Keratinocyte (primary cell): ENCODE measurements at regions not wholly inside any gene's neighbourhood (a gene's known extent, or its start where the extent isn't known, plus 50 kb on each side); places are given as distances from the start of the nearest gene placed in this dataset.
A peak's percentile ranks its signal among the peaks of the same experiment; 100 is the strongest.

Experiments used
- DNase-seq: peaks from one replicate; pipeline ENCODE4 v3.0.0-alpha.2; 2011; ENCODE audit warnings: low read depth, missing footprints, low spot score
- FAIRE-seq: peaks from 2 replicates; lab custom pipeline; 2011; peaks lifted over from hg19 to GRCh38; lab: Jason Lieb, UNC
- H2AFZ ChIP-seq: 2 replicates; pipeline ENCODE4 v1.6.0; 2012; ENCODE audit warnings: low read length, control low read depth, inconsistent platforms; ENCODE audit not compliant: control insufficient read depth
- H3K27ac ChIP-seq: 2 replicates; pipeline ENCODE4 v1.5.1; 2011; ENCODE audit warnings: low read length; ENCODE audit not compliant: control insufficient read depth, insufficient read depth
- H3K27me3 ChIP-seq: 3 replicates; pipeline ENCODE4 v1.6.0; 2011; ENCODE audit warnings: low read length; ENCODE audit not compliant: control insufficient read depth, insufficient read depth; ENCODE audit errors: extremely low read depth
- H3K36me3 ChIP-seq, 2 experiments: 2 replicates in 1 of 2; 3 replicates in 1 of 2; pipeline ENCODE4 v1.5.1; 2011; ENCODE audit warnings: low read length in 2 of 2, mild to moderate bottlenecking in 1 of 2; ENCODE audit not compliant: control insufficient read depth in 2 of 2, insufficient read depth in 2 of 2; ENCODE audit errors: extremely low read depth in 1 of 2
- H3K4me1 ChIP-seq: 3 replicates; pipeline ENCODE4 v1.5.1; 2011; ENCODE audit warnings: low read length; ENCODE audit not compliant: control insufficient read depth, insufficient read depth; ENCODE audit errors: extremely low read depth
- H3K4me2 ChIP-seq: 3 replicates; pipeline ENCODE4 v1.6.0; 2011; ENCODE audit warnings: low read depth, low read length; ENCODE audit not compliant: control insufficient read depth, insufficient read depth; ENCODE audit errors: extremely low read depth
- H3K4me3 ChIP-seq, 3 experiments: fragments of 200-600 bp in 1 of 3; sonication (generic) in 1 of 3; 2 replicates in 2 of 3; 3 replicates in 1 of 3; pipeline ENCODE4 v1.5.1; 2011 to 2016; ENCODE audit warnings: low read length in 3 of 3, mild to moderate bottlenecking in 3 of 3, control low read depth in 2 of 3, inconsistent platforms in 1 of 3, low read depth in 1 of 3, mixed read lengths in 1 of 3, mixed run types in 1 of 3, moderate library complexity in 1 of 3; ENCODE audit not compliant: control insufficient read depth in 2 of 3, insufficient read depth in 2 of 3; ENCODE audit errors: extremely low read depth in 1 of 3
- H3K79me2 ChIP-seq: 2 replicates; pipeline ENCODE4 v1.6.0; 2012; ENCODE audit warnings: low read length; ENCODE audit not compliant: control insufficient read depth, insufficient read depth
- H3K9ac ChIP-seq: 3 replicates; pipeline ENCODE4 v1.6.0; 2011; ENCODE audit warnings: low read length; ENCODE audit not compliant: control insufficient read depth, insufficient read depth; ENCODE audit errors: extremely low read depth
- H3K9me1 ChIP-seq: 3 replicates; pipeline ENCODE4 v1.6.0; 2011; ENCODE audit warnings: low read length; ENCODE audit not compliant: control insufficient read depth, insufficient read depth; ENCODE audit errors: extremely low read depth
- H3K9me3 ChIP-seq: 2 replicates; pipeline ENCODE4 v1.5.1; 2012; ENCODE audit warnings: low read depth, low read length; ENCODE audit not compliant: control insufficient read depth
- H4K20me1 ChIP-seq: 3 replicates; pipeline ENCODE4 v1.6.0; 2011; ENCODE audit warnings: low read length; ENCODE audit not compliant: control insufficient read depth, insufficient read depth; ENCODE audit errors: extremely low read depth
- CTCF ChIP-seq, 3 experiments: IDR thresholded peaks in 1 of 3; conservative IDR thresholded peaks in 1 of 3; optimal IDR thresholded peaks in 1 of 3; 2 replicates in 2 of 3; 3 replicates in 1 of 3; pipeline versions ENCODE3 to v1.5.1; 2011; ENCODE audit warnings: low read length in 3 of 3, mild to moderate bottlenecking in 3 of 3, moderate library complexity in 2 of 3, control low read depth in 1 of 3, inconsistent platforms in 1 of 3; ENCODE audit not compliant: insufficient read depth in 2 of 3; ENCODE audit errors: extremely low read depth in 1 of 3
- EZH2 ChIP-seq: IDR thresholded peaks from one replicate; pipeline ENCODE4 v1.6.1; 2012; ENCODE audit warnings: inconsistent platforms, mild to moderate bottlenecking, low read length, moderate library complexity
- dilution Hi-C: fragments of 300-500 bp; cut with MboI; formaldehyde crosslinking; loops from one replicate; pipeline ENCODE4 v1.7.0; 2020; ENCODE audit warnings: low sequenced_read_pairs; ENCODE audit not compliant: extremely low pct_ligation_motif_present

GRCh38 chr3:65019443-65020055 is 331.7 kb upstream of the ADAMTS9 start:
- H3K4me3 ChIP-seq, result no peak overlapping the region
- dilution Hi-C loops, result no loop called here
- DNase-seq, result no peak

GRCh38 chr3:65018801-65019200 is 331.0 kb upstream of the ADAMTS9 start:
- H2AFZ ChIP-seq, result no peak overlapping the region
- no peaks in the 10 kb centered on the region for H3K36me3 ChIP-seq
- no peaks in the 10 kb centered on the region for H3K79me2 ChIP-seq
- no peak overlapping the region for H3K4me2 ChIP-seq
- no peaks in the 10 kb centered on the region for H4K20me1 ChIP-seq
- H3K27ac ChIP-seq, result no peak overlapping the region
- no peaks in the 10 kb centered on the region for H3K9me1 ChIP-seq
- dilution Hi-C loops, result no loop called here
- no peak for FAIRE-seq
- no peak overlapping the region for H3K9ac ChIP-seq
- DNase-seq, result no peak
- no peaks in the 10 kb centered on the region for H3K9me3 ChIP-seq
- H3K27me3 ChIP-seq, result no peaks in the 10 kb centered on the region
- TF ChIP-seq EZH2, result no peak
- no peak for TF ChIP-seq CTCF (optimal IDR thresholded peaks at IDR 0.05 in 1 of 3, IDR thresholded peaks at IDR 0.05 in 1 of 3, conservative IDR thresholded peaks at IDR 0.05 in 1 of 3; ENCODE audit: extremely low read depth in 1 of 3, insufficient read depth in 2 of 3, low read length in 3 of 3)
- H3K4me1 ChIP-seq, result no peaks in the 10 kb centered on the region
- H3K4me3 ChIP-seq, result no peak overlapping the region

More at GRCh38 chr3:65019443-65020055, 331.7 kb upstream of the ADAMTS9 start:
- Histone ChIP-seq H3K9me1 (no peaks in the 10 kb centered on the region), H3K27me3 (no peaks in the 10 kb centered on the region), H3K36me3 (no peaks in the 10 kb centered on the region), H3K27ac (no peak overlapping the region), H2AFZ (no peak overlapping the region), H3K79me2 (no peaks in the 10 kb centered on the region), H3K4me1 (no peaks in the 10 kb centered on the region), H4K20me1 (no peaks in the 10 kb centered on the region), H3K4me2 (no peak overlapping the region), H3K9me3 (no peaks in the 10 kb centered on the region), H3K9ac (no peak overlapping the region)
- TF ChIP-seq EZH2 (no peak), CTCF (optimal IDR thresholded peaks at IDR 0.05 in 1 of 3, IDR thresholded peaks at IDR 0.05 in 1 of 3, conservative IDR thresholded peaks at IDR 0.05 in 1 of 3; ENCODE audit: extremely low read depth in 1 of 3, insufficient read depth in 2 of 3, low read length in 3 of 3) (no peak)
- peak; percentile 52 for FAIRE-seq
